HEK293 (cell line): ENCODE measurements at regions not wholly inside any gene's neighbourhood (a gene's known extent, or its start where the extent isn't known, plus 50 kb on each side); places are given as distances from the start of the nearest gene placed in this dataset.

Experiments used
- BCL11B ChIP-seq: fragments of 450-650 bp; formaldehyde crosslinking; IDR thresholded peaks from 2 replicates; pipeline ENCODE4 v1.5.1; 2016; ENCODE audit warnings: low read depth, missing biosample characterization, missing genetic modification characterization
- TCF7L2 ChIP-seq: IDR thresholded peaks from 2 replicates; pipeline ENCODE4 v1.6.1; 2011; ENCODE audit warnings: low read depth, mild to moderate bottlenecking, inconsistent platforms, low read length, moderate library complexity, borderline replicate concordance
- TSHZ1 ChIP-seq: fragments of 450-650 bp; formaldehyde crosslinking; IDR thresholded peaks from 2 replicates; pipeline ENCODE4 v1.5.1; 2016; ENCODE audit warnings: missing biosample characterization, missing genetic modification characterization, borderline replicate concordance
- ZBTB26 ChIP-seq: fragments of 450-650 bp; formaldehyde crosslinking; optimal IDR thresholded peaks from 2 replicates; pipeline ENCODE3; 2016; ENCODE audit warnings: missing biosample characterization, mild to moderate bottlenecking, missing genetic modification characterization
- ZNF121 ChIP-seq: fragments of 450-650 bp; formaldehyde crosslinking; IDR thresholded peaks from 2 replicates; pipeline ENCODE4 v1.5.1; 2016; ENCODE audit warnings: missing biosample characterization, missing genetic modification characterization
- ZNF169 ChIP-seq: fragments of 450-650 bp; formaldehyde crosslinking; IDR thresholded peaks from 2 replicates; pipeline ENCODE4 v1.5.1; 2016; ENCODE audit warnings: missing biosample characterization, missing genetic modification characterization
- ZNF23 ChIP-seq: fragments of 450-650 bp; formaldehyde crosslinking; IDR thresholded peaks from 2 replicates; pipeline ENCODE4 v1.5.1; 2016; ENCODE audit warnings: missing biosample characterization, missing genetic modification characterization, borderline replicate concordance
- ZNF366 ChIP-seq: fragments of 450-650 bp; formaldehyde crosslinking; conservative IDR thresholded peaks from 2 replicates; pipeline ENCODE4 v1.5.1; 2016; ENCODE audit warnings: missing biosample characterization, missing genetic modification characterization
- ZNF433 ChIP-seq: fragments of 450-650 bp; formaldehyde crosslinking; IDR thresholded peaks from 2 replicates; pipeline ENCODE4 v1.5.1; 2016; ENCODE audit warnings: missing biosample characterization, missing genetic modification characterization, low read depth
- ZNF571 ChIP-seq: fragments of 450-650 bp; formaldehyde crosslinking; IDR thresholded peaks from 2 replicates; pipeline ENCODE4 v1.5.0; 2017; ENCODE audit warnings: missing biosample characterization, missing genetic modification characterization
- ZNF626 ChIP-seq: fragments of 450-650 bp; sonication (Bioruptor Pico); formaldehyde crosslinking; IDR thresholded peaks from 2 replicates; pipeline ENCODE4 v1.5.1; 2018; ENCODE audit warnings: missing biosample characterization, missing genetic modification characterization, inconsistent platforms
- TF ChIP-seq, protein P1 (sequence below): fragments of 450-650 bp; formaldehyde crosslinking; IDR thresholded peaks from 2 replicates; pipeline ENCODE4 v1.5.1; 2016; ENCODE audit warnings: missing biosample characterization, missing genetic modification characterization
- TF ChIP-seq, protein P2 (sequence below): fragments of 450-650 bp; formaldehyde crosslinking; IDR thresholded peaks from 2 replicates; pipeline ENCODE4 v1.5.1; 2016; ENCODE audit warnings: missing biosample characterization, missing genetic modification characterization

GRCh38 chr3:180420804-180421203, 181.2 kb upstream of the TTC14 start:
- TF ChIP-seq, protein P1, sequence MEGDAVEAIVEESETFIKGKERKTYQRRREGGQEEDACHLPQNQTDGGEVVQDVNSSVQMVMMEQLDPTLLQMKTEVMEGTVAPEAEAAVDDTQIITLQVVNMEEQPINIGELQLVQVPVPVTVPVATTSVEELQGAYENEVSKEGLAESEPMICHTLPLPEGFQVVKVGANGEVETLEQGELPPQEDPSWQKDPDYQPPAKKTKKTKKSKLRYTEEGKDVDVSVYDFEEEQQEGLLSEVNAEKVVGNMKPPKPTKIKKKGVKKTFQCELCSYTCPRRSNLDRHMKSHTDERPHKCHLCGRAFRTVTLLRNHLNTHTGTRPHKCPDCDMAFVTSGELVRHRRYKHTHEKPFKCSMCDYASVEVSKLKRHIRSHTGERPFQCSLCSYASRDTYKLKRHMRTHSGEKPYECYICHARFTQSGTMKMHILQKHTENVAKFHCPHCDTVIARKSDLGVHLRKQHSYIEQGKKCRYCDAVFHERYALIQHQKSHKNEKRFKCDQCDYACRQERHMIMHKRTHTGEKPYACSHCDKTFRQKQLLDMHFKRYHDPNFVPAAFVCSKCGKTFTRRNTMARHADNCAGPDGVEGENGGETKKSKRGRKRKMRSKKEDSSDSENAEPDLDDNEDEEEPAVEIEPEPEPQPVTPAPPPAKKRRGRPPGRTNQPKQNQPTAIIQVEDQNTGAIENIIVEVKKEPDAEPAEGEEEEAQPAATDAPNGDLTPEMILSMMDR: no peak
- TF ChIP-seq ZNF169 (tag by site-specific recombination) (no peak), TSHZ1 (tag by site-specific recombination) (no peak), BCL11B (tag by site-specific recombination) (no peak), ZBTB26 (tag by site-specific recombination) (no peak), ZNF433 (tag by site-specific recombination) (no peak), ZNF571 (tag by site-specific recombination) (no peak), ZNF121 (tag by site-specific recombination) (no peak), ZNF23 (no peak), ZNF626 (tag by site-specific recombination) (no peak), ZNF366 (no peak), TCF7L2 (no peak)
- TF ChIP-seq, protein P2, sequence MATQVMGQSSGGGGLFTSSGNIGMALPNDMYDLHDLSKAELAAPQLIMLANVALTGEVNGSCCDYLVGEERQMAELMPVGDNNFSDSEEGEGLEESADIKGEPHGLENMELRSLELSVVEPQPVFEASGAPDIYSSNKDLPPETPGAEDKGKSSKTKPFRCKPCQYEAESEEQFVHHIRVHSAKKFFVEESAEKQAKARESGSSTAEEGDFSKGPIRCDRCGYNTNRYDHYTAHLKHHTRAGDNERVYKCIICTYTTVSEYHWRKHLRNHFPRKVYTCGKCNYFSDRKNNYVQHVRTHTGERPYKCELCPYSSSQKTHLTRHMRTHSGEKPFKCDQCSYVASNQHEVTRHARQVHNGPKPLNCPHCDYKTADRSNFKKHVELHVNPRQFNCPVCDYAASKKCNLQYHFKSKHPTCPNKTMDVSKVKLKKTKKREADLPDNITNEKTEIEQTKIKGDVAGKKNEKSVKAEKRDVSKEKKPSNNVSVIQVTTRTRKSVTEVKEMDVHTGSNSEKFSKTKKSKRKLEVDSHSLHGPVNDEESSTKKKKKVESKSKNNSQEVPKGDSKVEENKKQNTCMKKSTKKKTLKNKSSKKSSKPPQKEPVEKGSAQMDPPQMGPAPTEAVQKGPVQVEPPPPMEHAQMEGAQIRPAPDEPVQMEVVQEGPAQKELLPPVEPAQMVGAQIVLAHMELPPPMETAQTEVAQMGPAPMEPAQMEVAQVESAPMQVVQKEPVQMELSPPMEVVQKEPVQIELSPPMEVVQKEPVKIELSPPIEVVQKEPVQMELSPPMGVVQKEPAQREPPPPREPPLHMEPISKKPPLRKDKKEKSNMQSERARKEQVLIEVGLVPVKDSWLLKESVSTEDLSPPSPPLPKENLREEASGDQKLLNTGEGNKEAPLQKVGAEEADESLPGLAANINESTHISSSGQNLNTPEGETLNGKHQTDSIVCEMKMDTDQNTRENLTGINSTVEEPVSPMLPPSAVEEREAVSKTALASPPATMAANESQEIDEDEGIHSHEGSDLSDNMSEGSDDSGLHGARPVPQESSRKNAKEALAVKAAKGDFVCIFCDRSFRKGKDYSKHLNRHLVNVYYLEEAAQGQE: no peak
